ENCODE measurements at regions not wholly inside any gene's neighbourhood (a gene's known extent, or its start where the extent isn't known, plus 50 kb on each side); places are given as distances from the start of the nearest gene placed in this dataset.

- Histone ChIP-seq H3K27me3 (ENCODE audit: insufficient read depth) (no peaks in the 10 kb centered on the region), H3K4me3 (no peak overlapping the region), H3K36me3 (ENCODE audit: insufficient read depth) (no peaks in the 10 kb centered on the region), H3K79me2 (replicated peaks; ENCODE audit: insufficient read depth) (no peaks in the 10 kb centered on the region), H3K27ac (ENCODE audit: low read depth) (no peak overlapping the region), H3K4me2 (no peak overlapping the region), H3K4me1 (ENCODE audit: insufficient read depth) (no peaks in the 10 kb centered on the region), H3K9me2 (ENCODE audit: insufficient read depth) (no peaks in the 10 kb centered on the region), H3F3A (replicated peaks; ENCODE audit: low read depth) (no peaks in the 10 kb centered on the region), H4K20me1 (replicated peaks; ENCODE audit: insufficient read depth) (no peaks in the 10 kb centered on the region), H2AFZ (no peak overlapping the region)
- H3K27me3 Mint-ChIP-seq (ENCODE audit: insufficient read depth, low read depth, poor library complexity) = peaks cover 3% of the 10 kb centered on the region
- TF ChIP-seq CREB1 (CRISPR knock-in tag; IDR thresholded peaks at IDR 0.05; ENCODE audit: low read depth) (no peak), CTCF (conservative IDR thresholded peaks at IDR 0.05; ENCODE audit: low read depth in 2 of 2) (no peak), NANOG (IDR thresholded peaks at IDR 0.05; ENCODE audit: borderline replicate concordance) (no peak), EZH2phosphoT487 (IDR thresholded peaks at IDR 0.05; ENCODE audit: unreplicated experiment) (no peak), ETS1 (IDR thresholded peaks at IDR 0.05) (no peak), EZH2 (IDR thresholded peaks at IDR 0.05; ENCODE audit: low read depth, unreplicated experiment) (no peak), JUNB (IDR thresholded peaks at IDR 0.05; ENCODE audit: unreplicated experiment) (no peak), STAT1 (IDR thresholded peaks at IDR 0.05; ENCODE audit: unreplicated experiment) (no peak)
- TF ChIP-seq, protein P1, sequence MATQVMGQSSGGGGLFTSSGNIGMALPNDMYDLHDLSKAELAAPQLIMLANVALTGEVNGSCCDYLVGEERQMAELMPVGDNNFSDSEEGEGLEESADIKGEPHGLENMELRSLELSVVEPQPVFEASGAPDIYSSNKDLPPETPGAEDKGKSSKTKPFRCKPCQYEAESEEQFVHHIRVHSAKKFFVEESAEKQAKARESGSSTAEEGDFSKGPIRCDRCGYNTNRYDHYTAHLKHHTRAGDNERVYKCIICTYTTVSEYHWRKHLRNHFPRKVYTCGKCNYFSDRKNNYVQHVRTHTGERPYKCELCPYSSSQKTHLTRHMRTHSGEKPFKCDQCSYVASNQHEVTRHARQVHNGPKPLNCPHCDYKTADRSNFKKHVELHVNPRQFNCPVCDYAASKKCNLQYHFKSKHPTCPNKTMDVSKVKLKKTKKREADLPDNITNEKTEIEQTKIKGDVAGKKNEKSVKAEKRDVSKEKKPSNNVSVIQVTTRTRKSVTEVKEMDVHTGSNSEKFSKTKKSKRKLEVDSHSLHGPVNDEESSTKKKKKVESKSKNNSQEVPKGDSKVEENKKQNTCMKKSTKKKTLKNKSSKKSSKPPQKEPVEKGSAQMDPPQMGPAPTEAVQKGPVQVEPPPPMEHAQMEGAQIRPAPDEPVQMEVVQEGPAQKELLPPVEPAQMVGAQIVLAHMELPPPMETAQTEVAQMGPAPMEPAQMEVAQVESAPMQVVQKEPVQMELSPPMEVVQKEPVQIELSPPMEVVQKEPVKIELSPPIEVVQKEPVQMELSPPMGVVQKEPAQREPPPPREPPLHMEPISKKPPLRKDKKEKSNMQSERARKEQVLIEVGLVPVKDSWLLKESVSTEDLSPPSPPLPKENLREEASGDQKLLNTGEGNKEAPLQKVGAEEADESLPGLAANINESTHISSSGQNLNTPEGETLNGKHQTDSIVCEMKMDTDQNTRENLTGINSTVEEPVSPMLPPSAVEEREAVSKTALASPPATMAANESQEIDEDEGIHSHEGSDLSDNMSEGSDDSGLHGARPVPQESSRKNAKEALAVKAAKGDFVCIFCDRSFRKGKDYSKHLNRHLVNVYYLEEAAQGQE (IDR thresholded peaks at IDR 0.05; ENCODE audit: unreplicated experiment) = no peak
- no peak overlapping the region for H3K4me3 Mint-ChIP-seq
- H3K27ac Mint-ChIP-seq = no peak overlapping the region
- H3K4me1 Mint-ChIP-seq = 0 out of 3 replicates have a peak, but pooled peaks cover 2% of the 10 kb centered on the region
- ATAC-seq (peak; percentile 29; the same call in 1 of the 3 replicates), DNase-seq (ENCODE audit: low spot score) (no peak)
- H3K36me3 Mint-ChIP-seq (ENCODE audit: low read depth) = no peaks in the 10 kb centered on the region
- peaks cover 16% of the 10 kb centered on the region for H3K9me3 Mint-ChIP-seq
These were observed 820.5 kb downstream of the BRD1 start for GRCh38 chr22:49007013-49007653.

Measured in GM23338 (cell line).